Pancreas (tissue), 10 donors: ENCODE measurements at regions not wholly inside any gene's neighbourhood (a gene's known extent, or its start where the extent isn't known, plus 50 kb on each side); places are given as distances from the start of the nearest gene placed in this dataset.

Experiments
- ATAC-seq, 4 donors: fragments of 200-7000 bp; cut with Tn5 transposase; one replicate each; pipeline versions ENCODE4 v1.8.0 to v1.9.1; 2020; ENCODE audit warnings: mild to moderate bottlenecking in 4 of 4, moderate library complexity in 4 of 4
- DNase-seq, 6 donors: peaks; one replicate each; pipeline ENCODE4 v3.0.0-alpha.2; 2020
- FAIRE-seq: peaks from 2 replicates; lab custom pipeline; 2012; peaks lifted over from hg19 to GRCh38; lab: Jason Lieb, UNC
- H3K27ac ChIP-seq, 4 donors: fragments of 200-600 bp; sonication (generic); 1 replicate in 3 of 4; 2 replicates in 1 of 4; pipeline versions ENCODE4 v1.5.0 to v1.8.0; 2020
- H3K27me3 ChIP-seq, 4 donors: fragments of 200-600 bp; one replicate each; pipeline ENCODE4 v1.8.0; 2021
- H3K36me3 ChIP-seq, 3 donors: fragments of 200-600 bp; sonication (generic) in 1 of 3; one replicate each; pipeline versions ENCODE4 v1.5.0 to v1.8.0; 2020 to 2021
- H3K4me1 ChIP-seq, 3 donors: fragments of 200-600 bp; one replicate each; pipeline ENCODE4 v1.8.0; 2021
- H3K4me3 ChIP-seq, 4 donors: fragments of 200-600 bp; sonication (generic) in 2 of 4; one replicate each; pipeline versions ENCODE4 v1.5.0 to v1.8.0; 2020 to 2021
- H3K9me3 ChIP-seq, 4 donors: fragments of 200-600 bp; one replicate each; pipeline ENCODE4 v1.8.0; 2021
- CTCF ChIP-seq, 4 donors: fragments of 200-600 bp; sonication (generic) in 3 of 4; IDR thresholded peaks; one replicate each; pipeline versions ENCODE4 v1.5.0 to v1.8.0; 2021; ENCODE audit warnings: antibody characterized with exemption in 4 of 4
- WGBS, 2 donors: extraction: QIAGEN DNeasy Blood & Tissue Kit; methylation state at CpG; one replicate each; pipeline ENCODE4 v1.1.7; 2013; 5-methylcytosine and 5-hydroxymethylcytosine counted together
- intact Hi-C, 3 donors: fragments of 100-400 bp; cut with DNase I; formaldehyde crosslinking; loops; one replicate each; pipeline versions ENCODE4 v1.11.1 to v1.14.2; 2022
- donor health status: healthy with polysubstance abuse.
- donor health status: DM: no; HTN: no; CAD: no; lungs with moderate emphysema.
- donor health status: DM: no; HTN: no; CAD: no.
- donor health status: control.
- donor health status: control.
- donor health status: Bipolar disorder and iron deficiency.
- donor health status: DM: yes; HTN: yes; CAD: no.
- donor health status: DM: no; HTN: no; CAD: no.
- donor health status: DM: no; HTN: no; CAD: no.
- donor health status: DM: yes; HTN: yes; CAD: no.

GRCh38 chr4:53682196-53682595 lies 90.9 kb upstream of the LNX1 start:
- H3K9me3 ChIP-seq: no peaks in the 10 kb centered on the region
- no peaks in the 10 kb centered on the region for H3K27me3 ChIP-seq
- H3K4me3 ChIP-seq: no peak overlapping the region
- FAIRE-seq (no peak), DNase-seq (no peak), ATAC-seq (no peak)
- no peak overlapping the region for H3K27ac ChIP-seq
- H3K4me1 ChIP-seq: no peaks in the 10 kb centered on the region
- no peak for TF ChIP-seq CTCF (IDR thresholded peaks at IDR 0.05)
- H3K36me3 ChIP-seq: no peaks in the 10 kb centered on the region
- WGBS, 2 donors: 54 to 65% methylated on average over 1 of the region's 1 CpG
- intact Hi-C loops: no loop called here

- DNase-seq (no peak), FAIRE-seq (no peak), ATAC-seq (no peak)
- peaks cover 0 to 9% (median 0%) of the 10 kb centered on the region in 3 donors for H3K4me1 ChIP-seq
- 83 to 95% methylated on average over 1 of the region's 1 CpG for WGBS, 2 donors
- TF ChIP-seq CTCF (IDR thresholded peaks at IDR 0.05): no peak
- no peaks in the 10 kb centered on the region for H3K36me3 ChIP-seq
- no peak overlapping the region for H3K4me3 ChIP-seq
- H3K9me3 ChIP-seq: no peaks in the 10 kb centered on the region
- intact Hi-C loops: no loop called here
- no peaks in the 10 kb centered on the region for H3K27me3 ChIP-seq
- no peak overlapping the region for H3K27ac ChIP-seq
Measured at GRCh38 chr4:53680598-53680997, 89.3 kb upstream of the LNX1 start.

GRCh38 chr4:53680168-53680567 lies 88.9 kb upstream of the LNX1 start:
- DNase-seq (no peak), FAIRE-seq (no peak), ATAC-seq (no peak)
- no peak overlapping the region for H3K27ac ChIP-seq
- H3K4me1 ChIP-seq: peaks cover 0 to 9% (median 0%) of the 10 kb centered on the region in 3 donors
- H3K9me3 ChIP-seq: no peaks in the 10 kb centered on the region
- 77 to 87% methylated on average over 2 of the region's 2 CpGs for whole genome bisulfite sequencing, 2 donors
- H3K36me3 ChIP-seq: no peaks in the 10 kb centered on the region
- no peak overlapping the region for H3K4me3 ChIP-seq
- no peaks in the 10 kb centered on the region for H3K27me3 ChIP-seq
- intact Hi-C loops: no loop called here
- TF ChIP-seq CTCF (IDR thresholded peaks at IDR 0.05): no peak

- ATAC-seq (peak in 3 of 4 donors; percentile 10 to 52 (median 27)), DNase-seq (no peak), FAIRE-seq (no peak)
- no peaks in the 10 kb centered on the region for H3K27me3 ChIP-seq
- no peak overlapping the region for H3K4me3 ChIP-seq
- 63 to 75% methylated on average over 1 of the region's 1 CpG for WGBS, 2 donors
- no peak for TF ChIP-seq CTCF (IDR thresholded peaks at IDR 0.05)
- no peaks in the 10 kb centered on the region for H3K36me3 ChIP-seq
- H3K4me1 ChIP-seq: peaks cover 2 to 20% (median 8%) of the 10 kb centered on the region in 3 donors
- no peaks in the 10 kb centered on the region for H3K9me3 ChIP-seq
- H3K27ac ChIP-seq: no peak overlapping the region
- intact Hi-C loops: no loop called here
Measured at GRCh38 chr4:53676402-53676871, 85.2 kb upstream of the LNX1 start.

GRCh38 chr4:53674903-53675302 lies 83.6 kb upstream of the LNX1 start:
- Histone ChIP-seq H3K4me1 (peaks cover 6 to 22% (median 13%) of the 10 kb centered on the region in 3 donors), H3K9me3 (no peaks in the 10 kb centered on the region), H3K36me3 (no peaks in the 10 kb centered on the region), H3K4me3 (no peak overlapping the region), H3K27me3 (no peaks in the 10 kb centered on the region), H3K27ac (no peak overlapping the region)
- no peak for ATAC-seq
- no peak for TF ChIP-seq CTCF (IDR thresholded peaks at IDR 0.05)
- intact Hi-C loops: no loop called here
- DNase-seq: no peak
- 80% methylated on average over 5 of the region's 5 CpGs for WGBS, 2 donors
- no peak for FAIRE-seq
